Endothelial cell of umbilical vein (primary cell): ENCODE measurements at regions not wholly inside any gene's neighbourhood (a gene's known extent, or its start where the extent isn't known, plus 50 kb on each side); places are given as distances from the start of the nearest gene placed in this dataset.

ENCODE experiments used
- BruUV-seq: library from RNA; stranded (reverse); fragments of 400-500 nt; replicated peaks from 2 replicates; lab custom pipeline; 2021; lab: Mats Ljungman, UMichigan
- CTCF ChIA-PET: fragments of 300-600, 350-600 bp; sonication (Branson Sonifier 250); formaldehyde crosslinking; loops from one replicate; lab custom pipeline; 2021; ENCODE audit warnings: antibody characterized with exemption, inconsistent platforms; lab: Charles Lee
- POLR2A ChIA-PET: fragments of 300-600, 350-600 bp; sonication (Branson Sonifier 250); formaldehyde crosslinking; loops from one replicate; lab custom pipeline; 2021; ENCODE audit warnings: antibody characterized with exemption, inconsistent platforms; lab: Charles Lee
- DNase-seq: peaks from one replicate; pipeline ENCODE4 v3.0.0-alpha.2; 2011; ENCODE audit warnings: low read depth, low spot score
- FAIRE-seq: peaks from 2 replicates; lab custom pipeline; 2011; peaks lifted over from hg19 to GRCh38; lab: Jason Lieb, UNC
- H2AFZ ChIP-seq: 2 replicates; pipeline ENCODE4 v1.6.0; 2012; ENCODE audit warnings: low read depth, low read length, control low read depth, inconsistent platforms
- H3K27ac ChIP-seq: 2 replicates; pipeline ENCODE4 v1.5.1; 2011; ENCODE audit warnings: low read depth, mild to moderate bottlenecking, control low read depth, low read length, moderate library complexity; ENCODE audit not compliant: insufficient read depth
- H3K27me3 ChIP-seq, 2 experiments: 2 replicates each; pipeline versions ENCODE4 v1.6.0 to v1.6.1; 2011; ENCODE audit warnings: low read length in 2 of 2, mixed read lengths in 1 of 2; ENCODE audit not compliant: control insufficient read depth in 2 of 2, insufficient read depth in 2 of 2
- H3K36me3 ChIP-seq, 2 experiments: 2 replicates in 1 of 2; 3 replicates in 1 of 2; pipeline ENCODE4 v1.5.1; 2011; ENCODE audit warnings: low read length in 2 of 2, mild to moderate bottlenecking in 1 of 2, moderate library complexity in 1 of 2; ENCODE audit not compliant: control insufficient read depth in 2 of 2, insufficient read depth in 2 of 2; ENCODE audit errors: extremely low read depth in 1 of 2
- H3K4me1 ChIP-seq: 3 replicates; pipeline ENCODE4 v1.5.1; 2011; ENCODE audit warnings: mild to moderate bottlenecking, low read length; ENCODE audit not compliant: control insufficient read depth, insufficient read depth; ENCODE audit errors: extremely low read depth
- H3K4me2 ChIP-seq: 2 replicates; pipeline ENCODE4 v1.6.1; 2011; ENCODE audit warnings: low read length, control low read depth, mixed read lengths; ENCODE audit not compliant: insufficient read depth
- H3K4me3 ChIP-seq, 3 experiments: fragments of 200-600 bp in 1 of 3; sonication (generic), shearing (Covaris generic) in 1 of 3; replicated peaks in 1 of 3; 2 replicates each; pipeline ENCODE4 v1.5.1; 2011 to 2016; ENCODE audit warnings: control low read depth in 3 of 3, low read length in 3 of 3, mild to moderate bottlenecking in 2 of 3, inconsistent platforms in 1 of 3, low read depth in 1 of 3, moderate library complexity in 1 of 3; ENCODE audit not compliant: insufficient read depth in 1 of 3
- H3K79me2 ChIP-seq: 2 replicates; pipeline ENCODE4 v1.6.0; 2012; ENCODE audit warnings: low read length, inconsistent platforms; ENCODE audit not compliant: control insufficient read depth, insufficient read depth
- H3K9ac ChIP-seq: replicated peaks from 2 replicates; pipeline ENCODE3; 2011; ENCODE audit warnings: low read length, control low read depth; ENCODE audit not compliant: insufficient read depth; ENCODE audit errors: extremely low read depth
- H3K9me1 ChIP-seq: replicated peaks from 3 replicates; pipeline ENCODE4 v1.6.0; 2011; ENCODE audit warnings: mild to moderate bottlenecking, low read length; ENCODE audit not compliant: control insufficient read depth, insufficient read depth; ENCODE audit errors: extremely low read depth
- H3K9me3 ChIP-seq: replicated peaks from 2 replicates; pipeline ENCODE4 v1.5.1; 2012; ENCODE audit warnings: low read length, inconsistent platforms; ENCODE audit not compliant: control insufficient read depth, insufficient read depth
- H4K20me1 ChIP-seq: replicated peaks from 2 replicates; pipeline ENCODE3; 2011; ENCODE audit warnings: mild to moderate bottlenecking, low read length; ENCODE audit not compliant: control insufficient read depth, insufficient read depth; ENCODE audit errors: extremely low read depth
- EZH2 ChIP-seq: IDR thresholded peaks from 2 replicates; pipeline ENCODE4 v1.6.1; 2012; ENCODE audit warnings: borderline replicate concordance, low read depth, mild to moderate bottlenecking, moderate library complexity, low read length, inconsistent platforms; ENCODE audit not compliant: severe bottlenecking
- FOS ChIP-seq: IDR thresholded peaks from 2 replicates; pipeline ENCODE4 v1.6.1; 2011; ENCODE audit warnings: mild to moderate bottlenecking, low read length, moderate library complexity, borderline replicate concordance; ENCODE audit not compliant: insufficient read depth
- GATA2 ChIP-seq: IDR thresholded peaks from 2 replicates; pipeline ENCODE4 v1.7.0; 2011; ENCODE audit warnings: low read depth, mild to moderate bottlenecking, moderate library complexity, mixed read lengths, low read length; ENCODE audit not compliant: insufficient read length, insufficient read depth
- POLR2A ChIP-seq: IDR thresholded peaks from 2 replicates; pipeline ENCODE4 v1.6.1; 2012; ENCODE audit warnings: low read depth, mild to moderate bottlenecking, control low read depth, low read length
- POLR2AphosphoS5 ChIP-seq: IDR thresholded peaks from 2 replicates; pipeline ENCODE4 v1.6.1; 2012; ENCODE audit warnings: low read depth, mild to moderate bottlenecking, control low read depth, low read length, moderate library complexity; ENCODE audit not compliant: insufficient read depth
- dilution Hi-C: fragments of 300-500 bp; cut with MboI; formaldehyde crosslinking; loops from one replicate; pipeline ENCODE4 v1.15.0; 2019; ENCODE audit warnings: low sequenced_read_pairs; ENCODE audit not compliant: extremely low pct_ligation_motif_present
- intact Hi-C: fragments of 100-400 bp; cut with micrococcal nuclease; formaldehyde crosslinking; loops from one replicate; pipeline ENCODE4 v1.10.0; 2022
- TF ChIP-seq, protein P1 (sequence below), 2 donors: IDR thresholded peaks; 1 replicate in 1 of 2; 2 replicates in 1 of 2; pipeline ENCODE4 v1.5.1; 2011; ENCODE audit warnings: low read length in 2 of 2, mild to moderate bottlenecking in 2 of 2, moderate library complexity in 2 of 2, control low read depth in 1 of 2, inconsistent platforms in 1 of 2, low read depth in 1 of 2; ENCODE audit not compliant: insufficient read depth in 1 of 2; ENCODE audit errors: extremely low read depth in 1 of 2
- TF ChIP-seq, protein P2 (sequence below): IDR thresholded peaks from 2 replicates; pipeline ENCODE4 v1.6.1; 2011; ENCODE audit not compliant: insufficient read depth, insufficient read length

GRCh38 chr13:109326601-109327000 lies 459.8 kb downstream of the IRS2 start:
- H3K9me1 ChIP-seq, result no peaks in the 10 kb centered on the region
- no peak for FAIRE-seq
- POLR2A ChIA-PET, result no interaction called here
- H3K4me1 ChIP-seq, result no peaks in the 10 kb centered on the region
- H3K79me2 ChIP-seq, result no peaks in the 10 kb centered on the region
- H3K36me3 ChIP-seq, result no peaks in the 10 kb centered on the region
- TF ChIP-seq FOS (no peak), POLR2A (no peak), EZH2 (no peak), GATA2 (no peak), POLR2AphosphoS5 (no peak)
- TF ChIP-seq, protein P1, sequence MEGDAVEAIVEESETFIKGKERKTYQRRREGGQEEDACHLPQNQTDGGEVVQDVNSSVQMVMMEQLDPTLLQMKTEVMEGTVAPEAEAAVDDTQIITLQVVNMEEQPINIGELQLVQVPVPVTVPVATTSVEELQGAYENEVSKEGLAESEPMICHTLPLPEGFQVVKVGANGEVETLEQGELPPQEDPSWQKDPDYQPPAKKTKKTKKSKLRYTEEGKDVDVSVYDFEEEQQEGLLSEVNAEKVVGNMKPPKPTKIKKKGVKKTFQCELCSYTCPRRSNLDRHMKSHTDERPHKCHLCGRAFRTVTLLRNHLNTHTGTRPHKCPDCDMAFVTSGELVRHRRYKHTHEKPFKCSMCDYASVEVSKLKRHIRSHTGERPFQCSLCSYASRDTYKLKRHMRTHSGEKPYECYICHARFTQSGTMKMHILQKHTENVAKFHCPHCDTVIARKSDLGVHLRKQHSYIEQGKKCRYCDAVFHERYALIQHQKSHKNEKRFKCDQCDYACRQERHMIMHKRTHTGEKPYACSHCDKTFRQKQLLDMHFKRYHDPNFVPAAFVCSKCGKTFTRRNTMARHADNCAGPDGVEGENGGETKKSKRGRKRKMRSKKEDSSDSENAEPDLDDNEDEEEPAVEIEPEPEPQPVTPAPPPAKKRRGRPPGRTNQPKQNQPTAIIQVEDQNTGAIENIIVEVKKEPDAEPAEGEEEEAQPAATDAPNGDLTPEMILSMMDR (IDR thresholded peaks at IDR 0.05; ENCODE audit: extremely low read depth in 1 of 2, insufficient read depth in 1 of 2, low read depth in 1 of 2, low read length in 2 of 2), result no peak
- TF ChIP-seq, protein P2, sequence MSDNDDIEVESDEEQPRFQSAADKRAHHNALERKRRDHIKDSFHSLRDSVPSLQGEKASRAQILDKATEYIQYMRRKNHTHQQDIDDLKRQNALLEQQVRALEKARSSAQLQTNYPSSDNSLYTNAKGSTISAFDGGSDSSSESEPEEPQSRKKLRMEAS, result no peak
- BruUV-seq, result no TSS peak
- no peak overlapping the region for H3K27ac ChIP-seq
- no peak overlapping the region for H3K4me3 ChIP-seq
- no peak overlapping the region for H3K9ac ChIP-seq
- no peak for DNase-seq
- H4K20me1 ChIP-seq, result no peaks in the 10 kb centered on the region
- dilution Hi-C loops, result no loop called here
- no peaks in the 10 kb centered on the region for H3K9me3 ChIP-seq
- CTCF ChIA-PET, result no interaction called here
- no peak overlapping the region for H3K4me2 ChIP-seq
- no peaks in the 10 kb centered on the region for H3K27me3 ChIP-seq
- intact Hi-C loops, result no loop called here
- H2AFZ ChIP-seq, result no peak overlapping the region
